VCaP (cell line): ENCODE measurements at regions not wholly inside any gene's neighbourhood (a gene's known extent, or its start where the extent isn't known, plus 50 kb on each side); places are given as distances from the start of the nearest gene placed in this dataset.

Experiments
- H3K27ac ChIP-seq: fragments of 450-650 bp; 2 replicates; pipeline ENCODE4 v1.5.1; 2017
- CTCF ChIP-seq: fragments of 450-650 bp; conservative IDR thresholded peaks from 2 replicates; pipeline ENCODE4 v1.5.1; 2017; ENCODE audit warnings: mild to moderate bottlenecking, moderate library complexity

GRCh38 chr5:52359261-52359660, 428.5 kb upstream of the ITGA1 start:
- H3K27ac ChIP-seq: no peak overlapping the region; the same call in 1 of the 2 replicates
- no peak for TF ChIP-seq CTCF

GRCh38 chr5:52360985-52361384, 426.7 kb upstream of the ITGA1 start:
- TF ChIP-seq CTCF: no peak
- H3K27ac ChIP-seq: no peak overlapping the region

GRCh38 chr5:52374286-52374685, 413.4 kb upstream of the ITGA1 start:
- H3K27ac ChIP-seq: no peak overlapping the region
- no peak for TF ChIP-seq CTCF

- no peak overlapping the region for H3K27ac ChIP-seq
- TF ChIP-seq CTCF: no peak
Observed at GRCh38 chr5:52375969-52376368, 411.7 kb upstream of the ITGA1 start.

- TF ChIP-seq CTCF: no peak
- H3K27ac ChIP-seq: no peak overlapping the region
Observed at GRCh38 chr5:52376592-52376991, 411.1 kb upstream of the ITGA1 start.

GRCh38 chr5:52378237-52378636, 409.5 kb upstream of the ITGA1 start:
- no peak overlapping the region for H3K27ac ChIP-seq
- TF ChIP-seq CTCF: no peak

GRCh38 chr5:52388349-52388748, 399.4 kb upstream of the ITGA1 start:
- H3K27ac ChIP-seq: no peak overlapping the region
- TF ChIP-seq CTCF: no peak

- no peak overlapping the region for H3K27ac ChIP-seq
- no peak for TF ChIP-seq CTCF
Observed at GRCh38 chr5:52392321-52392720, 395.4 kb upstream of the ITGA1 start.
